Right lung (tissue), 2 donors: ENCODE measurements at regions not wholly inside any gene's neighbourhood (a gene's known extent, or its start where the extent isn't known, plus 50 kb on each side); places are given as distances from the start of the nearest gene placed in this dataset.

Experiments
- DNase-seq, 2 donors: peaks; one replicate each; pipeline ENCODE4 v3.0.0-alpha.2; 2013

- no peak for DNase-seq
Observed at GRCh38 chr11:112814168-112814567, 147.1 kb upstream of the NCAM1 start.

GRCh38 chr11:112817376-112817775 is 143.8 kb upstream of the NCAM1 start:
- DNase-seq = no peak

GRCh38 chr11:112822478-112823274 is 138.5 kb upstream of the NCAM1 start:
- DNase-seq = no peak

- no peak for DNase-seq
Observed at GRCh38 chr11:112826026-112826425, 135.2 kb upstream of the NCAM1 start.

- DNase-seq = no peak
Observed at GRCh38 chr11:112826788-112827187, 134.4 kb upstream of the NCAM1 start.

- no peak for DNase-seq
Observed at GRCh38 chr11:112828421-112828820, 132.8 kb upstream of the NCAM1 start.

GRCh38 chr11:112829971-112830654 is 131.1 kb upstream of the NCAM1 start:
- no peak for DNase-seq

- DNase-seq = no peak
Observed at GRCh38 chr11:112831041-112831440, 130.2 kb upstream of the NCAM1 start.

GRCh38 chr11:112831969-112832766 is 129.1 kb upstream of the NCAM1 start:
- DNase-seq = no peak

- DNase-seq = peak in 1 of 2 donors; percentile 10
Observed at GRCh38 chr11:112834277-112834755, 126.9 kb upstream of the NCAM1 start.

- no peak for DNase-seq
Observed at GRCh38 chr11:112835591-112836255, 125.5 kb upstream of the NCAM1 start.

- no peak for DNase-seq
Observed at GRCh38 chr11:112836256-112836602, 125.0 kb upstream of the NCAM1 start.

GRCh38 chr11:112837162-112837826 is 123.9 kb upstream of the NCAM1 start:
- no peak for DNase-seq

- DNase-seq = no peak
Observed at GRCh38 chr11:112839051-112839450, 122.2 kb upstream of the NCAM1 start.

- DNase-seq = no peak
Observed at GRCh38 chr11:112841729-112842128, 119.5 kb upstream of the NCAM1 start.

GRCh38 chr11:112842151-112842550 is 119.1 kb upstream of the NCAM1 start:
- DNase-seq = no peak

GRCh38 chr11:112844517-112844916 is 116.7 kb upstream of the NCAM1 start:
- no peak for DNase-seq

GRCh38 chr11:112847568-112847967 is 113.7 kb upstream of the NCAM1 start:
- no peak for DNase-seq

GRCh38 chr11:112852143-112852866 is 108.9 kb upstream of the NCAM1 start:
- DNase-seq = no peak

GRCh38 chr11:112856133-112856532 is 105.1 kb upstream of the NCAM1 start:
- DNase-seq = no peak

- no peak for DNase-seq
Observed at GRCh38 chr11:112856591-112856990, 104.6 kb upstream of the NCAM1 start.
